Osteoblast (primary cell): ENCODE measurements at regions not wholly inside any gene's neighbourhood (a gene's known extent, or its start where the extent isn't known, plus 50 kb on each side); places are given as distances from the start of the nearest gene placed in this dataset.

Experiments
- DNase-seq: peaks from one replicate; pipeline ENCODE4 v3.0.0; 2011; ENCODE audit warnings: low spot score, mixed read lengths; ENCODE audit not compliant: insufficient read length; ENCODE audit errors: missing footprints
- H2AFZ ChIP-seq: 2 replicates; pipeline ENCODE4 v1.6.0; 2011; ENCODE audit warnings: mild to moderate bottlenecking, low read length
- H3K27ac ChIP-seq: 2 replicates; pipeline ENCODE4 v1.5.1; 2011; ENCODE audit warnings: mild to moderate bottlenecking, low read depth, low read length, moderate library complexity
- H3K27me3 ChIP-seq: 2 replicates; pipeline ENCODE4 v1.6.0; 2012; ENCODE audit warnings: mild to moderate bottlenecking, control low read depth, inconsistent platforms, low read length, moderate library complexity; ENCODE audit not compliant: insufficient read depth
- H3K36me3 ChIP-seq: 2 replicates; pipeline ENCODE4 v1.5.1; 2011; ENCODE audit warnings: mild to moderate bottlenecking, low read length, control low read depth, moderate library complexity; ENCODE audit not compliant: insufficient read depth
- H3K4me1 ChIP-seq: 2 replicates; pipeline ENCODE4 v1.5.1; 2011; ENCODE audit warnings: mild to moderate bottlenecking, low read length, control low read depth, moderate library complexity; ENCODE audit not compliant: insufficient read depth
- H3K4me2 ChIP-seq: 2 replicates; pipeline ENCODE4 v1.6.0; 2011; ENCODE audit warnings: mild to moderate bottlenecking, low read length; ENCODE audit not compliant: insufficient read depth
- H3K4me3 ChIP-seq: fragments of 200-600 bp; sonication (generic); 3 replicates; pipeline ENCODE4 v1.5.1; 2012; ENCODE audit warnings: mild to moderate bottlenecking, low read length, inconsistent platforms; ENCODE audit not compliant: insufficient read depth
- H3K79me2 ChIP-seq: 2 replicates; pipeline ENCODE4 v1.6.0; 2012; ENCODE audit warnings: mild to moderate bottlenecking, low read length, control low read depth, inconsistent platforms; ENCODE audit not compliant: insufficient read depth
- H3K9me3 ChIP-seq: 2 replicates; pipeline ENCODE4 v1.5.1; 2011; ENCODE audit warnings: low read depth, low read length, control low read depth
- H4K20me1 ChIP-seq: 2 replicates; pipeline ENCODE4 v1.6.0; 2012; ENCODE audit warnings: mild to moderate bottlenecking, low read length, control low read depth; ENCODE audit not compliant: insufficient read depth
- CTCF ChIP-seq: IDR thresholded peaks from 2 replicates; pipeline ENCODE4 v1.5.1; 2011; ENCODE audit warnings: mild to moderate bottlenecking, low read depth, low read length, moderate library complexity; ENCODE audit errors: extremely low read depth

GRCh38 chr5:54738118-54738972 lies 220.8 kb downstream of the SNX18 start:
- Histone ChIP-seq H3K4me1 (peaks cover 24% of the 10 kb centered on the region), H3K27ac (no peak overlapping the region), H3K4me3 (no peak overlapping the region), H3K79me2 (no peaks in the 10 kb centered on the region), H4K20me1 (no peaks in the 10 kb centered on the region), H3K27me3 (no peaks in the 10 kb centered on the region), H2AFZ (peak overlapping the region; percentile 42), H3K4me2 (no peak overlapping the region), H3K36me3 (no peaks in the 10 kb centered on the region), H3K9me3 (no peaks in the 10 kb centered on the region)
- no peak for DNase-seq
- no peak for TF ChIP-seq CTCF

- Histone ChIP-seq H2AFZ (no peak overlapping the region), H3K9me3 (no peaks in the 10 kb centered on the region), H3K79me2 (no peaks in the 10 kb centered on the region), H3K27me3 (no peaks in the 10 kb centered on the region), H3K27ac (no peak overlapping the region), H3K4me3 (no peak overlapping the region), H4K20me1 (no peaks in the 10 kb centered on the region), H3K4me2 (no peak overlapping the region), H3K36me3 (no peaks in the 10 kb centered on the region), H3K4me1 (peaks cover 5% of the 10 kb centered on the region)
- DNase-seq = no peak
- no peak for TF ChIP-seq CTCF
These were observed 218.6 kb downstream of the SNX18 start for GRCh38 chr5:54736003-54736797.

- no peak overlapping the region for H3K4me2 ChIP-seq
- no peaks in the 10 kb centered on the region for H4K20me1 ChIP-seq
- H3K27me3 ChIP-seq = no peaks in the 10 kb centered on the region
- no peak overlapping the region for H2AFZ ChIP-seq
- peaks cover 2% of the 10 kb centered on the region for H3K4me1 ChIP-seq
- TF ChIP-seq CTCF = no peak
- H3K4me3 ChIP-seq = no peak overlapping the region
- H3K9me3 ChIP-seq = no peaks in the 10 kb centered on the region
- no peaks in the 10 kb centered on the region for H3K79me2 ChIP-seq
- H3K27ac ChIP-seq = no peak overlapping the region
- H3K36me3 ChIP-seq = no peaks in the 10 kb centered on the region
- DNase-seq = no peak
These were observed 215.5 kb downstream of the SNX18 start for GRCh38 chr5:54733101-54733500.

GRCh38 chr5:54732108-54732507 lies 214.5 kb downstream of the SNX18 start:
- Histone ChIP-seq H4K20me1 (no peaks in the 10 kb centered on the region), H3K4me3 (no peak overlapping the region), H2AFZ (no peak overlapping the region), H3K27me3 (no peaks in the 10 kb centered on the region), H3K36me3 (no peaks in the 10 kb centered on the region), H3K9me3 (no peaks in the 10 kb centered on the region), H3K27ac (no peak overlapping the region), H3K4me1 (no peaks in the 10 kb centered on the region), H3K4me2 (no peak overlapping the region), H3K79me2 (no peaks in the 10 kb centered on the region)
- no peak for TF ChIP-seq CTCF
- no peak for DNase-seq
